NCI-H510A (cell line): ENCODE measurements at regions not wholly inside any gene's neighbourhood (a gene's known extent, or its start where the extent isn't known, plus 50 kb on each side); places are given as distances from the start of the nearest gene placed in this dataset.

ENCODE experiments used
- DNase-seq: peaks from one replicate; lab custom pipeline; 2025; lab: John Stamatoyannopoulos, UW

DNA sequence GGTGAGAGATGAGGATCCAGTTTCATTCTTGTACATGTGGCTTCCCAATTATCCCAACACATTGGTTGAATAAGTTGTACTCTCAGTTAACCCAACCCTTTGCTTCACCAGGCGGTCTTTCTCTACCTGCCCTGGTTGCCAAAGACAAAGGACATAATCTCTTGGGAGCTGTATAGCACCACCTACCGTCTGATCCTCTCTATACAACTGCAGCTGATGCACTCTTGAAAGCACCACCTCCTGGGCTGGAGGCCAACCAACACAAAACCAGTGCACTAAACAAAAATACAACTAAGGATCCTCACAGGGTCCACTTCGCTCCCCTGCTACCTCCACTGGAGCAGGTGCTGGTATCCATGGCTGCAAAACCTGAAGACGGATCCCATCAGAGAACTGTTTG is 473.6 kb upstream of the NRXN1 start:
- no peak for DNase-seq

DNA sequence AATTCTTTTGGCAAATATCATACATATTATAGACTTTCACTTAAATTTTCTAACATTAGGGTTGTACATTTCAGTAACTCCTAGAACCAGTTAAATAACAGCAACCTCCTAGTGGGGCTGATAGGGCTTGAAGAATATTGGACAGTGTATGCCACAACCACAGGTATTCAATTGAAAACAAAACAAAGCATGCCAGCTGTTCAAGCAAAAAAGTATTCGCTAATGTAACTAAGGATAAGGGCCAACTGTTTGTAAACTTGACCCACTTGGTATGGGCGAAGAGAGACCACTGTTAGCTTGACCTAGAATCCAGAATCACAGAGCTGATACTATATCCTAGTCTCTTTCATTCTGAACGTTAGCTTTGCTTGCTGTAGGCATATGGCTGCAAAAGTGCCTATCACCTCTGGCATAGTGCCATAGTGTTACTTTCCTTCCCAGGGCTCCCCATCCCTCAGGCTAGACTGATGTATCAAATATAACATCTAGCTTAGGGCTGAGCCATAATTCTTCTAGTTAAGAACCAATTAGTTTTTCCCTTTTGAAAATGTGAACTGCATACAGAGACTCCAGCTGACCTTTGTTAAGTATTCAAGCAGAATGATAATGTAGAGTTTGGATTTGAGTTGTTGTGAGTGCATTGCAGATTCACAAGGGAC is 458.8 kb upstream of the NRXN1 start:
- no peak for DNase-seq

GRCh38 chr2:51484605-51485004 is 452.7 kb upstream of the NRXN1 start:
- DNase-seq = no peak

DNA sequence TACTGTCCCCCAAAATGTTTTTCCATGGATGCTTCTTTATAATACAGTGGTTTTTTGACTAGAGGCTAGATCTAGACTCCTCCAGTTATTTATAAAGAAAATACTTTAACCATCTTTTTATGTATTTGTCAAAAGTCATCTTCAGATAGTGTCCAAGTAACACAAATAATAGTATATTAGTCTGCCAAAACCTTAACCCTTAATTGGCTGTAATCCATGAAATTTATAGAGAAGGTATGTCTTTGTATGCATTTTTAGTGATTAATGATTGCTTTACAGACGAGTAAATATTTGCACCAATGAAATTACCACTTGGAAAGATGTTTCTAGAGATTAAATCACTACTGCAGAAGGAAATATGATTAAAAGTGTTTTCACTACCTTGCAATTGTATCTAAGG is 451.8 kb upstream of the NRXN1 start:
- DNase-seq = no peak

DNA sequence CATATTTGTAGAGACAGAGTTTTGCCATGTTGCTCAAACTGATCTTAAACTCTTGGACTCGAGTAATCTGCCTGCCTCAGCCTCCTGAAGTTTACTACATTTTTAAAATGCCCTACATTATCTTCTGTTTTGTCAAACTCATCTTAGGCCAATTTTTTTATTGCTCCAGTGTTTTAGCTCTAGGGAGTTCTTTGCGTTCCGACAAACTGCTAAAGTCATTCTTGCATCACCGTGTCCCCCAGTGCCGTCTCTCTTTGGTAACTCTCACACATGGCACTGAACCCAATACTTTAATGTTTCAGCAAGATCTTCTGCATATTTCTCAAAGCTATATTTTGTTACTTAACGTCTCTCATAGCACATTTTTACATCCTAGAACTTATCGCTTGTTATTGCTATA is 440.9 kb upstream of the NRXN1 start:
- no peak for DNase-seq

DNA sequence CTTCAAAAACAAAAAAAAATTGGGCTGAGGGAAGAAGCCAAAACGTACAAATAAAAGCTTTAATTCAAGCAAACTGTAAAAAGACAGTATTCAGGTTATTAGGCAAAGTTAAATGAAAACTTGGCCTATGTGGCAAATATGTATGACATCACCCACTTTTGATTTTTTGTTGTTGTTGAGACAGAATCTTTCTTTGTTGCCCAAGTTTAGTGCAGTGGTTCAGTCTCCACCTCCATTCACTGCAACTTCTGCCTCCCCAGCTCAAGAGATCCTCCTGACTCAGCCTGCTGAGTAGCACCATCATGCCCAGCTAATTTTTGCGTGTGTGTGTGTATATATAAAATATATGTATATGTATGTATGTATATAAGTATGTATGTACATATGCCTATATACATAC is 440.4 kb upstream of the NRXN1 start:
- DNase-seq = no peak

- DNase-seq = no peak
These were observed 437.2 kb upstream of the NRXN1 start for GRCh38 chr2:51469102-51469501.

DNA sequence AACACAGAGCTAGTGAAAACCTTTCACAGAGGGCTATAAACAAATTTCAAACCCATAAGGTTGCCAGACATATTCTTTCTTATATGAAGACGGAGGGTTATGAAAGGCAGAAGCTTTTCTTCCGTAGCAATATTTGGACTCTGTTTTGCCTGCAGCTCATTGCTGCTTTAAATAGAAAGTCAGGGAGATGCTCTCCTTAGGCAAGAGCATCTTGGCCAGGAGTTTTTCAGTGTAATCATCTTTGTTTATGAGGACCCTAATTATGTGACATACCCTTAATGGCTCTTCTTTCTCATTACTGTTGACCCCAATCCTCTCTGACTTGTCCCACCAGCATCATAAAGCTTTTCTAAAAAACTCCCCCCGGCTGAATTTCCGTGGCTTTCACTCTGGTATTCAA is 433.4 kb upstream of the NRXN1 start:
- no peak for DNase-seq

DNA sequence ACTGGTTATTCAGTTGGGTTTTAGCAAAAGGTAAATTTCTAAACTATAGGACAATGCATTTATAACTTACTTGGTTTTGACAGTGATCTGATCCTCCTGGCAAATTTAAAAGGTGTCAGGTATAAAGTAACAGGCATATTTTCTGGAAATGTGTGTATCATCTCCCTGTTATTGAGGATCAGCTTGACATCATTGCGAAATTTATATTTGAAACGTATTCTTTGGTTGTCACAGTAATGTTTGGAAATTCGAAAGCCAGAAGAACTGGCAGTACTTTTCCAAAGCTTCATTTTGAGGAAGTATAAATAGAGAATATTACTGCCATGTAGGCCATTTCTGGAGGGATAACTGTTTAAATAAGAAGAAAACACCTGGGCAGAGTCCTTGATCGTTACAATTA is 422.2 kb upstream of the NRXN1 start:
- no peak for DNase-seq

DNA sequence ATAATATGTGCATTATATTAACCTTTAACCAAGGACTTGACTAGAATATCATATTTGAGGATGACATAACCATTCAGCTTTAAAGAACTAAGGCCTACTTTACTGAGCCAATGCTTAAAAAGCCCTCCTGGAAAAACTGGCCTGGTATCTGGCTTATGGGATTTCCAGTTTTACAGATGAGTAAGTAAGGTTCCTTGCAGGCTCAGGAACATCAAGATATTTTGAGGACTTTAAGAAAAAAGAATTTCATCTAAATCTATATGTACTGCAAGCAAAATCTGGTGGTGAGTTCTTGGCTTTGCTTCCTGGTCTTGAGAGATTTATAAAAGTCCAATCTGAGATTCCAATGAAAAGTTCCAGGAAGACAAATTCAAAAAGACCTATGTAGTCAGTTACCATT is 417.0 kb upstream of the NRXN1 start:
- DNase-seq = no peak

GRCh38 chr2:51441786-51442185 is 409.9 kb upstream of the NRXN1 start:
- no peak for DNase-seq

- no peak for DNase-seq
These were observed 392.5 kb upstream of the NRXN1 start for GRCh38 chr2:51424418-51424817.

- no peak for DNase-seq
These were observed 388.6 kb upstream of the NRXN1 start for GRCh38 chr2:51420511-51420910.

DNA sequence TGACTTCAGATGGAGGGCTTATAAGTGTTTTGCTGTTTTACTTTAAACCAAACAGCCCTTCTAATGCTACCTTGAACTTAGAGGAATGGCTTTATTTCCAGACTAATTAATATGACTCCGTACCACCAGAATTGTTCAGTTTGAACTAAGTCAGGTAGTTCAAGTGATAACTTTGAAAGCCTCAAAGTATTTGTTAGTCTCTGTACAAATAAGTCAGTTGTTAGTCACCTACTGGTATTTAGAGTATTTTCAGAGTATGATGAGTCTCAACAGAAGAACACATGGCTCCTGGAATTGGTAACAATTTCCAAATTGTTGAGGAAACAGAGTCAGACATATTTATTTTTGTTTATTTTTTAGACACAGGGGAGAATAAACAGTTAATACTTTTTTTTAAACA is 381.8 kb upstream of the NRXN1 start:
- no peak for DNase-seq

DNA sequence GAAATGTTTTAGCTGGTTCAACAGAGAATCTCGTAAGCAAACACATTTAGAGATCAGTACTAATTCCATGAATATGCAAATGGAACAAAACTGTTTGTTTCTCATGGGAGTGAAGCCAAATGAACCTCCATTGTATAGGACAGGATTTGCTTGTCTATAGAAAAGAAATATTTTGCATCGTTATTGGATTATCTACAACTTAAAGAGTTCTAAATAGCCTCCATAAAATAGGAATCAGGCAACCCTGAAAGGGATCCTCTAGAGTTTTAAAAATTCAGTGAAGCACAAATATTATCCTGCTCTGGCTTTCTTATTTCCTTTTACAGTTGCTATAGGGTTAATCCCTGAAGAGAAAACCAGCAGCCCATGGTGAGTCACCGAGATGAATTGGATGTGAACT is 378.4 kb upstream of the NRXN1 start:
- DNase-seq = no peak

GRCh38 chr2:51409920-51410319 is 378.0 kb upstream of the NRXN1 start:
- DNase-seq = no peak

DNA sequence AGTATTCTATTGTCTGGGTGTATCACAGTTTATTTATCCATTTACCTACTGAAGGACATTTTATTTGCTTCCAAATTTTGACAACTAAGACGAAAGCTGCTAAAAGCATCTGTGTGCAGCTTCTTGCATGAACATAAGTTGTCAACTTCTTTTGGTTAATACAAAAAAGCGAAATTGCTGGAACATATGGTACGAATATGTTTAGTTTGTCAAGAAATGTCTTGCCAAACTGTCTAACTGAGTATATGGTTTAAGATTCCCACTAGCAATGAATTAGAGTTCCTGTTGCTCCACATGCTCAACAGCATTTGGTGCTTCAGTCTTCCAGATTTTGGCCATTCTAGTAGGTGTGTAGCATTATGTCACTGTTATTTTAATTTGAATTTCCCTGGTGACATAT is 372.3 kb upstream of the NRXN1 start:
- no peak for DNase-seq

DNA sequence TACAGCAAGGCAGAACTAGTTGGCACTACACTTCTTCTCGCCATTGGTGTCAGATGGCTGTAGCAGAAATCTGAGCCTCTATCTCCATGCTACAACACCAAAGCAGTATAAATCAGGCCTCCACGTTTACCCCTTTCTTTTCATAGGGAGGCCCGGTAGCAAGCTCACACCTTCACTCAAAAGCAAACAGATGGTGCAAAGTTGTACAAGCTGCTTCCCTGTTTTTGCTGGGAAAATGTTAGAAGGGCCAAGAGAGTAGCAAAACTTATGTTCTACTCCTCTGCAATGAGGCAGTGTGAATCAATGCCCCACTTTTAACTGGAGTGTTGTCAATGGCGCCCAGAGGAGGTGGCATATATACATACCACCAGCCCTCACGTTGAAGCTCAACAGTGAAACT is 369.6 kb upstream of the NRXN1 start:
- DNase-seq = no peak

DNA sequence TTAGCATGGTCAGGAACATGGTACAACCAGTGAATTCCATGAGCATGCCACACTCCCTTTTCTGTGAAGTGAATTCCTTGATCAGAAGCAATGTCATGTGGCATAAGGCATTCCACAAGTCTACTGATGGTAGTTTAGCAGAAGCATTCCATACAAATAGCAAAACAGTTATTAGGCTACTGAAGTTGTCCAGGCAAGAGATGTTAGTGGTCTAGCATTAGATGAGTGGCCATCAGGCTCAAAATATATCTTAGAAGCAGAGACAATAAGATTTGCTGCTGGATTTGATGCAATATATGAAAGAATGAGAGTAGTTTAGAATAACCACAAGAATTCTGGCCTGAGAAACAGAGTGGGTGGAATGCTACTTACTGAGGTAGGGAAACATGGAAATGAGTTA is 355.3 kb upstream of the NRXN1 start:
- no peak for DNase-seq

DNA sequence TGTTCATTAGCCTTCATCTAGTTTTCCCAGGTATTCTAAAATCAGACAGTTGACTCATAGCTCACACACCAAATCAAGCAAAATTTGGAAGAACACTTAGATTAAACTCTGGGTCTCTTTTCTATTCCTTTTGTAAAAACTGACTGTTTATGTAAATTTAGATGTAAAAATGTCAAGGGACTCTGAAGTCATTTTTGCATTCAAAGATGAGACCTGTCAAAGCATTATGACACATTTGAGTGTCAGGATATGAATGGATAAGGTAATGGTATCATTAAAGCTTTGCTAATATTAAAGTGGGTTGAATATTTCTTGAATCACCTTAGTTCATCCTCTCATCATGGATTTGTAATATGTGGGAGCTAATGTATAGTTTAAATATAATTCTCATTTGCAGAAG is 348.1 kb upstream of the NRXN1 start:
- no peak for DNase-seq

GRCh38 chr2:51368250-51368649 is 336.3 kb upstream of the NRXN1 start:
- no peak for DNase-seq

DNA sequence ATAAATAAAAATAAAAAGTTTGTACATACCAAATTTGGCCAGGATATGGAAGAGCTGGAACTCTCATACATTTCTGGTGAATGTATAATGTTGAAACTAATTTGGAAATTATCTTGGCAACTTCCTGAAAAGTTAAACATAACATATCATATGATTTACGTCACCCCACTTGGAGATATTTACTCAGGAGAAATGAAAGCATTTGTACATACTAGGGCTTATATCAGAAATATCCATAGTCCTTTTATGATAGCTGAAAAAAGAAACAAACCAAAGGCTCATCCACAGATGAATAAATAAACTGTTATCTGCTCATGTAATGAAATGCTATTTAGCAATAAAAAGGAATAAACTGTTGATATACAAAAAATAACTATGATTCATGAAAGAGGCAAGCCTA is 318.2 kb upstream of the NRXN1 start:
- no peak for DNase-seq

DNA sequence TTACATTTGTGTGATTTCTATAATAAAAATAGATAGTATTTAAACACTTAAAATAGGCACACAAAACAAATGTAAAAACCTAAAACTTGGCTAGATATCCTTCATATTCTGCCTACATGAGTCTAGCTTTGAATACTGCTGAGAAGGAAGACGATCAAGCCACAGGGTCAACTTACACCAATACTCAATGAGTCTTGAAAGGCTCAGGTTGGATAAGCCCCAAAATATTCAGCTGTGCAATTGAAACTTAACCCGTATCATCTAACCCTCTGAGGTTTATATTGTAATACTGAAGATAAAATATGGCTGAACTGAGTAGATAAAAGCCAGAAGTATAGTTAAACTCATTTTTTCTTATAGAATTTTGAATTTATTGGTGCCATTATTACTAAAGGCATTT is 313.0 kb upstream of the NRXN1 start:
- DNase-seq = no peak

DNA sequence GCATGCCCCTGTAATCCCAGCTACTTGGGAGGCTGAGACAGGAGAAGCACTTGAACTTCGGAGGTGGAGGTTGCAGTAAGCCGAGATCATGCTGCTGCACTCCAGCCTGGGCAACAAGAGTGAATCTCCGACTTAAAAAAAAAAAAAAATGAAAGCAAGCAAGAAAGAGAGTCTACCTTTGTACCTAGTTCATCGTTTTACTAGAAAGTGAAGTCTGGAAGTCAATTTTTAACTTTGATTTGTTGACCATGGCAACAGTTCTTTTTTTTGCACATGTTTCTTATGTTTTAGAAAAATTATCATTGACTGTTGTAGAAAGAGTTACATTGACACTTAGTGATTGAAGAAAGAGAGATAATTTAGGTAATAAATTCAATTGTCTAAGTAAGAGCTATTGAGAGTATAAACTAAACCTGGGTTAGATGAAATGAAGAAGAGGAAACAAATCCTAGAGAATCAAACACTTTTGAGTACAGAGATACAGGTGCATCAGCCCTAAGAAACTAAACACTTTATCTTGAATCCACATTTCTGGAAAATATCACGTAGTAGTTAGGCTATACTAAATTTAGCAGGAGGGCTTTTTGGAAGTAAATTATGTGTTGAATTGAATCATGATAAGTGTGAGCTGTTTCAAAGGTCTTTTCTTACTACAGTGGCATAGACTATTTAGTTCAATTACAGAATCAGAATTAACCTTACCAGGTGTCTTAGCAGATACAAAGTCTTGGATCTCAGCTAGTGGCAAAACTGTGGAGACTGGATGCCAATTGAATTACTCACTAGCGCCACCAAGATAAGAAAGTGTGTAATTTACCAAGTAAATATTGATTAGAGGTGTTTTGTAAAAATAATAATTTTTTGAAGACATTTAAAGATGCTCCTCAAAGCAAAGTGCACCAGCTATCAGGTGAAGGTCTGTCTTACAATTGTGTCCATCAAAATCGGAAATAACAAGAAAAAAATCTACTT is 303.4 kb upstream of the NRXN1 start:
- DNase-seq = no peak
